Activated T-cell treated with anti-CD3 and anti-CD28 coated beads for 24 hours (primary cell): ENCODE measurements at regions not wholly inside any gene's neighbourhood (a gene's known extent, or its start where the extent isn't known, plus 50 kb on each side); places are given as distances from the start of the nearest gene placed in this dataset.

ENCODE experiments used
- DNase-seq: peaks from one replicate; pipeline ENCODE4 v3.0.0-alpha.2; 2020; ENCODE audit warnings: low read depth

DNA sequence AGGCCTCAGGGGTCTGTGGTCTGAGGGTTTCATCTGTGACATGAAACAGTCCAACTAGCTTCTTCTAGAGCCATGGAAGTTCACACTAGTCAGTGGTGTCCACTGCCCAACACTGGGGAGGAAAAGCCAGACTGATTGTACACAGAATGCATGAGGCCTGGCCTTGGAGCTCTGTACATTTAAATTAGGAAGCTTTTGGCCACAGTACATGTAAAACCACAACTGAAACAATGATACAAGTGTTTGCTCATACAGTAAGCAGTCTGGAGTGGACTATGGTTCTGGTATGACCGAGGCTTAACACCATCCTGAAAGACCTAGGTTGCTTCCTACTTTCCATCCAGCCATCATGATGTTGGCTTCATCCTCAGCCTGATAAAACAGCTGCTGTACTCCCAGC, 73.8 kb upstream of the SESN3 start:
- DNase-seq = no peak

DNA sequence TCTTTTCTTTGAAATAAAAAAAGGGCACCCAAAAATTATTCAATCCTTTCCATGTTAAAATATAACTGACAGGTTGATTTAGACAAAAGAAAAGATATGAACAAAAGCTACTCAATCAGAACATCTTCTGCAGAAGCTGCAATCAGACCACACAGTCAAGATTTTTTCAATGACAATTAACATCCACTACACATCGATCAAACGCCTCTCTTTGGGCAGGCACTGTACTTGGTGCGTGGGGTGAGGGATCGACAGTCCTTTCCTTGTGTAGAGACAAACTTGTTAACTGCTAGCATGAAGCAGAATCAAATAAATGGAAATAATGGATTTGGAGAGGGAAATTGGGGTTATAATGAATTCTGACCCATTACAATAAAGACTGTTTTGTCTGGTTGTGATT, 71.2 kb upstream of the SESN3 start:
- no peak for DNase-seq

DNA sequence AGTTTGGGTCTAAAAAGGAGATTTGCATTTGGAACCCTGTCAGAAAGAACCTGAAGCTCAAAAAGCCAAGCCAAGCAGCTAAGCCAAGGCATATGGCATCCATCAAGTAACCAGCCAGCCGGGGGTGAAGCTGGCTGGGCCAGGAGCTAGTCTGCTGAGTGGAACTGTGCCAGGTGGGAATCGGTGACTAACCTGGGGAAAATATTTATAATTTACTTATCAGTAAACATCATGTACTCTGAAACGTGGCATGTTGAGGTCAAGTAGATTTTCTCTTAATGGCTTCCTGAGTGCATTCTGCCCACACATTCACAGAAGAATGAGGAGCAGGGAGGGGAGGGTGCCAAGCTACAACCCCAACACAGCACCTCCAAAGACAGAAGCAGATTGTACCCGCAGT, 70.5 kb upstream of the SESN3 start:
- DNase-seq = no peak

DNA sequence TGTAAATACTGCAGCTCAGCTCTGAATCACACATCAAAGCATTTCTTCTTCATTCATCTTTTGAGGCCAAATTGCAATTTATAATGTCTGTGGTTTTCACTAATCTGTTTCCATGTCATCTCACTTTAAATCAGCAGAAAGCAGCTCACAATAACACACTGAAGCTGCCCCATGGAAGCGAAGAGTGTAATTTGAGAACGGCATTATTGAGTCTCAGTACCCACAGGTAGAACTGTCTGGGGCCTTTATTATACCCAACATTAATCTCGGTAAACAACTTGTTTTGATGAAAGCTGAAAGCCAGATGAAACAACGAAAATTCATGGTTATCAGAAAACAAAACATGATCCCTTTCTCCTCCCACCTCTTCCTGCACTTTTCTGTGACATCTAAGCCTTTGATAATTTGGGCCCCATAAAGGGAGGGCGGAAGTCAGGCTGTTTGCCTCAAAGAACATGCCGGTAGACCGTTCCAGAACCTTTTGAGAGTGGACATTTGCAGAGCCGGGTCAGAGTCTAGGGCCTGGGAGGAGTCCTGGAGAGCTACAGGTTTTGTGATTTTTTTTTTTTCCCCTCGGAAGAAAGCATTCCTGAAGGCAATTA, 68.2 kb upstream of the SESN3 start:
- no peak for DNase-seq

DNA sequence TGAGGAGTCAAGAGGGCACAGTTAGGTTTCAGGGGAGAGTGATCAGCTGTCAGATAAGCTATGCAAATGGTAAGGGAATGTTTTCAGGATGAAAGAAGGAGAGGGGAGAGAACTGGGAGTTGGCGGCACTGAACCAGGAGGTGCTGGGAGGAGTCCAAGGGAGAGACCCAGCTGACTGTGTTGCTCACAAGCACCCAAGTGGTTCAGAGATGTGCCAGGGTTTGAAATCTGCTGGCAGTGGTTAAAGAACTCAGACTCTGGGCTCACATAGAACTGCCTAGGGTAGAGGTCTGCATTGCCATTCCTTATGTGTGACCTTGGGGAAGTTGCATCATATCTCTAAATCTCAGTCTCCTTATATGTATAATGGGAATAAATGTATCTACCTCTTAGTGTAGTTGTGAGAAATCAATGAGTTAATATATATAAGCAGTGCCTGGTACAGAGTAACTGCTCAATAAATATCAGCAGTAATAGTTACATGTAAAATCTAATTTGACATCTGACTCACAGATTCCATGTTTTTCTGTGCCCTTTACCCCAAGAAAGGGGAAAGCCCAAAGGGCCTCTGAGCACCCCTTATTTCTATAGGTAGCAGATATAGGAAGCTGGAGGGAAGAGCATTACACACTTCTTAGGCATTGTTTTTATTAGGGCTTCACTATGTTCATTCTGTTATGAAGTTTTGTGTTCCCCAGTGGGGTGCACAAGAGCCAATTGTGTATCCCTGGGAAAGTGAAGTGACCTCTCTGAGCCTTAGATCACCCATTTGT, 66.9 kb upstream of the SESN3 start:
- no peak for DNase-seq

DNA sequence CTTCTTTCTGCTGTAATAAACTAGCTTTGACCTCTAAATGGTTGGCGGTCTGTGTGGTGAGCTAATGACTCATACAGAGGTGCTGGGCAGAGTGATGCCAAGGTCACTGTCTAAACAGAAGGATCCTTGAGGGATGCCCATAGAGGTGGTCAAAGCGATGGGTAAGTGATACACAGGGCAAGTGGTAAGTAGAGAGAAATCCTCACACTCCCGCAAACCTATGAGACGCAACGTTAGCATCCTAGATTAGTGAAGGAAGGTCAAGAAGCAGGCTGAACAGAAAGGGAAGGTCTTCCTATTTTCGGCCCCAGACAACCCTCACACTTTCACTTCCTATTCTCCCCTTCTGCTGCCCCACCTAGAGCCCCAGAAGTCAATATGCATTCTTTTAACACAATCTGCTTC, 65.6 kb upstream of the SESN3 start:
- DNase-seq = no peak

DNA sequence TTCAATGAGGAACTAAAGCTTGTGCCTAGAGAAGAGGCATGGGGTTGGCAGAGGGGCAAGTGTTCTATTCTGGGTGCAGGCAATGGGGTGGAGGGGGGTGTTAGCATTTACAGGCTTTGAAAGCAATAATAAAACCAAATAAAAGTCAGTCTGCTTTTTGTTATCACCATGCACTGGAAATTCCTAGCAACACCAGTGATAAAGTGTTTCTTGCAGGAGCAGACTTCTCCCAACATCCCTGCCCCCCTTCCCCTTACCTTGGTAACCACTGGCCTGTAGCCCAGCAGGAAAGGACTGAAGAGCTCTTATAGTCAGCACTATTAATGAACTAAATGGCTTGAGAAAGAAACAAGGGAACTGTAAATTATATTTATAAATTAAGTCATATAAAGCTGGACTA, 65.2 kb upstream of the SESN3 start:
- no peak for DNase-seq

DNA sequence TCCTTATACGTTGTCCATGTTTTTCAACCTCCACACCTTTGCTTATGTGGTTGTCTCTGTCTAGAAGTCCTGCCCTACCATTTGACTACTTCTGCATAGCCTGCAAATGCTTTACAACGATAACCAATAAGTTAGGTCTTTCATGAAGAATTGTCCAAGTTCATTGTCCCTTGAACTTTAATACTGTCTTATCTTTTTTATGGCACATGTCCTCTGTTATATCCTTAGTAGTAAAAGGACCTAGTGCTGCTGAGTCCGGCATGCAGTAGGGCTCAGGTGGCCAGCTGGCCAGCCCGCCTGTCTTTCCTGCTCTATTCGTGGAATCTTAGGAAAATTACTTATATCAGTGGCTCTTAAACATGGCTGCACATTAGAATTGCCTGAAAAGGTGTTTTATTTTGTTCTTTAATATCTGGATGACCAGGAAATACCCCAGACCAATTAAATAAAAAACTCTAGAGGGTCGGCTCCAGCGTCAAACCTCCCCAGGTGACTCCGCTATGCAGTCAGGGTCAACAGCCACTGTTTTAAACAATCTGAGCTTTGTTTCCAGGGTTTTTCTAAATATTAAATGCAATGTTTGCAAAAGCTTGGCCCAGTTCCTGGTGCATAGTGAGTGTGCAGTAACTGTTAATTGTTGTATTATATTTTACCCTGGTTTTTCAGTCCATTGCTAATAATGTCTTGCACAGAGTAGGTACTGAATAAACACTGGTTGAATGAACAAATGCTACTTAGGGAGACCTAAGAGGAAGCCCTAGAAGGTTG, 64.6 kb upstream of the SESN3 start:
- DNase-seq = no peak

DNA sequence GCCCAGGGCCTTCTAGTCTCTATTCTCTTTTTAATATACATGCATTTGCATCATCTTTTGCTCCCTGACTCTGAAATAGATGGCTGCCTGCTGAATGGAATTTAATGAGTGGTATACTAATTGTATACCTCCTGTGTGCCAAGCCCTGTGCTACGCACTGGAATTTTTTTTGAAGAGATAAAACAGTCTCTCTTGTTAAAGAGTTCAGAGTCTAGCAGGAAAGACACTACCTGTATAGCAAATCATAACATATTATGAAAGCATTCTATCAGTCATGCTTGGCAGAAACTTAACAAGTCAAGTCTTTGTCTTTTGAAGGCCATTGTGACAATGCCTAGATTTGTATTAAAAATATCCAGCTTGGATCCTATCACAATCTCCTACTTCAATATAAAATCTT, 63.7 kb upstream of the SESN3 start:
- no peak for DNase-seq

DNA sequence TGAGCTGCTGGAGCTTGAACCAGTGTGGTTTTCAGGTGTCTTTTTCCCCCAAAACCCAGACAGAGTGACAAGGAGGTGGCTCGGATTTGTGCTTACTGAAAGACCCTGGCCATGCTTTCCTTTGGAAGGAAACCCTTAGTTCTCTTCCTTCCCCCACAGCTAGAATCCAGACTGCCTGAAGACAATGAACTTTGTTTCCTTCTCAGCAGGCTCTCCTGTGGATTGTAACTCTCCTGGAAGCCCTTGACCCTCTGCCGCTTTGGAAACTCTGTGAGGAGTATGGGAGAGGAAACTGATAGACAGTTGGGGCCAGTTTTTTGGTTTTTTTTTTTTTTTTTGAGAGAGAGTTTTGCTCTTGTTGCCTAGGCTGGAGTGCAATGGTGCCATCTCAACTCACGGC, 62.1 kb upstream of the SESN3 start:
- no peak for DNase-seq

DNA sequence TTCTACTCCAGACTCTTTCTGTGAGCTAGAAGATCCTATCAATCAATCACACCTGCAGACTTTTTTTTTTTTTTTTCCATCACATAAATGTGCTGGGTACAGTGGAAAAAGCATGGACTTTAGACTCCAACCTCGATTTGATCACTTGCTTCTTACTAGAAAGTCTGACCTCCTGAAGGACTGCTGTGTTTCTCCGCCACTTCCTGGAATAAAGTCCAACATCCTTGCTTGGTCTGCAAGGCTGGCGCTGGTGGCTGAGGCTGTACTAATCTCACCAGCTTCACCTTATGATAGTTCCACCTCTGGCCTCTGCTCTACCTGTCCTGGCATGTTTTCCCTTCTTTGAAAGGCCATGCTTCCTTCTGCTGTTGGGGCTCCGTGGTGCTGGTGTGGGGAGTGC, 60.9 kb upstream of the SESN3 start:
- no peak for DNase-seq

DNA sequence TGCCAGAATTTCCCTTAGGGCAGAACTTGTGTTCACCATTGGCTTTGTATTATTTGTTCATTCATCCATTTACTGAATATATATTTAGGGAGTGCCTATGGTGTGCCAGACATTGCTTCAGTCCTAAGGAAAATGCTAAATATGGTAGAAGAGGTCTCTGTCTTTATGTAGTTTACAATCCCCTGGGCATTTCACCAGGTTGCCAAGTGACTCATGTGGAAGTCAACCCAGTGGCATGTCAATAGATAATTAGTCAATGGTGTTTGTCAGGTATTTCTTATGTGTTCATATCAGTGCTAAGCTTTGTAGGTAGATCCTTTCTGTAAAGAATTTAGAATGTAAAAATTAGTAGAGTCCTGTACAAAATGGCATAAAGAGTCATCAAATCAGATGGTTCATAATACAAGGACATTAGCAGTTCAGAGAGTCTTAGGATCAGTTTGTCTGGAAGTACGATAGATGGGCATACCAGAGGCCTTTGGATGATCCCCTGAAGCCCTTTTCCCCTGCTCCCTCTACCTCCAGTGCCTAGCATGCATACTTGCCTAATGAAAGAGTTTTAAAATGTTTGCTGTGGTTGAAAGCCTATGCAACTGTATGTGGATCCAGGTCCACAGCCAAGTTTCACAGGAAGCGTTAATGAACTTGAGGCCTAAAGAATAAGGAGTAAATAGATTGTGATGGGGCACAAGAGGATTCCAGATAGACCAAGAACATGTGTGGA, 58.5 kb upstream of the SESN3 start:
- DNase-seq = no peak

DNA sequence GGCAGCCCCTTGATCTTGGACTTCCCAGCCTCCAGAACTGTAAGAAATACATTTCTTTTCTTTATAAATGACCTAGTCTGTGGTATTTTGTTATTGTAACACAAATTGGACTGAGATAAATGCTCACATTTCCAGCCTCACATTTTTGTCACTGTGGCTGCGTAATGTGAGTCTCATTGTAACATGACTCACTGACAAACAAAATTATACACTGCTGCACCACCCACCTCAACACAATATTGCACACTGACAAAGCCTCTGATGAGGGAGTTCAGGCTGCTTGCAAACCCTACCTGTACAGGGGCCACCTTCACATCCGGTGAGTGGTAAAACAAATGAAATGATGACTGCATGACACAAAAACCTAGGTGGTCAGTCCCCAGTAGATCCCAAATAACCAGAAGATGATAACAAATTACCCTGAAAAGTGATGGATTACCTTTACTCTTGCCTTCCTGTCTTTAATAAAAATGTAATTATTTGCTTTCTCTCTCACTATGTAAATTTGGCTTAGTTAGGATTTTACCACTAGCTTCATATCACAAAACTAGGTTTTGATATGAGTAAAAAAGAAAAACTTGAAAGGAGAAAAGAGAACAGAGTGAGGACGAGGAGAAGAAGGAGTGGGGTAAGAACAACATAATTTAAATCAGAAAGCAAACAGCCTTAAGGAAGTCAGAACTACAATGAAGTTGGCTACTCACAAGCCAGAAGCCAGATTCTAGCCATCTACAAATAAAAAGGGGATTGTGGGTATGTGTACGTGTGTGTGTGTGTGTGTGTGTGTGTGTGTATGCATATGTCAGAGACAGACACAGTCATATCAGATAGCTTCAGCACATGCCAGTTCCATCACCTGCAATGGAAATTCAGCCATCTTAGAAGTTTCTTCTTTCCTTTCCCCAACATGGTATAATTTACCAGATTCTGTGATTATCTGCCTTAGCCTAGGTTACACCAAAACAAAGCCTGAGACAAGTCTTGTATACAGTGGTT, 53.4 kb upstream of the SESN3 start:
- DNase-seq = no peak

DNA sequence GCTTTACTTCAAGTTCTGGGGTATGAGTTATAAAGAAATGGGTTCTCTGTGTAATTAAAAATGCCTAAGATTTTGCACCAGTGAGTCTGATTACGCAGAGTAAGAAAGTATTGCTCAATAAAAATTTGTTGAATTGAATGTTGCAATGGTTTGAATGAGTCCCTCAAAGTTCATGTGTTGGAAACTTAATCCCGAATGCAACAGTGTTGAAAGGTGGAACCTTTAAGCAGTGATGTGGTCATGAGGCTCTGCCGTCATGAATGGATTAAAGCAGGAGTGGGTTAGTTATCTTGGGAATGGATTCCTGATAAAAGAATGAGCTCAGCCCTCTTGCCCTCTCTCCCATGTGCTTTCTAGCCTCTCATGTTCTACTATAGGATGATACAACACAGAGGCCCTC, 52.6 kb upstream of the SESN3 start:
- no peak for DNase-seq

DNA sequence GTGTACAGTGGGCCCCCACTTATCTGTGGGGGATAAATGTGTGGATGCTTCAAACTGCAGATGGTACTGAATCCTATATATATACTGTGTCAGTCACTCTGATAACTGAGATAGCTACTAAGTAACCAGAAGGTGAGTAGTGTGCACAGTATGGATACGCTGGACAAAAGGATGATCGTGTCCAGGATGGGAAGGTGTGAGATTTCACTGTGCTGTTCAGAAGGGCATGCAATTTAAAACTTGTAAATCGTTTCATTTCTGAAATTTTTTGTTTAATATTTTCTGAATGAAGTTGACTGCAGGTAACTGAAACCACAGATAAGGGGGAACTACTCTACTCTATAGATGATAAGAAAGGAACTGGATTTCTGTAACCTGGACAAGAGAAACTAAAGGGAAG, 52.1 kb upstream of the SESN3 start:
- DNase-seq = no peak

DNA sequence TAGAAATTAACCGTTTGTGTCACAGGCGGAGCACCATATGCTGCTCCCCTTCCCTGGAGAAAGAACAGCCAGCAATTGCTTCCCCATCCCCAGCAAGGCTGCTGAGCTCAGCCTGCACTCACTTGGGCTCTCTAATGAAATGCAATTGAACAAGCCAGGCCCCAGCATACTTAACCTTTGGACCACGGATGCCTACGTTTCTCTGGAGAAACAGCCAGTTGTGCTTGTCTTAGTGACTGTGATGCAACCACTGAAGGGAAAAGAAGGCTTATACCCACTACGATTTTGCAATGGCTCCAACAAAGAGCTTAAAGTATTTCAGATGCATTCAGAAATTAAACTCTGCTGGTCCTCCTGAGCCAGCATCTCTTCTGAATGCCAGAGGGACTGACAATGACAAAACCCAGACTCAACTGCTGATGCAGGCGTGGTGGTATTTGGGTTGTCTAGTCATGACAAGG, 51.3 kb upstream of the SESN3 start:
- no peak for DNase-seq
